IMR-90 (cell line): ENCODE measurements at regions not wholly inside any gene's neighbourhood (a gene's known extent, or its start where the extent isn't known, plus 50 kb on each side); places are given as distances from the start of the nearest gene placed in this dataset.

Experiments
- ATAC-seq: fragments of 200-7000 bp; cut with Tn5 transposase; 2 replicates; pipeline ENCODE4 v1.9.1; 2020; ENCODE audit warnings: low read depth, mild to moderate bottlenecking, moderate library complexity
- BruUV-seq: library from RNA; stranded (reverse); fragments of 400-500 nt; replicated peaks from 2 replicates; lab custom pipeline; 2021; lab: Mats Ljungman, UMichigan
- CTCF ChIA-PET: fragments of 300-600 bp; formaldehyde crosslinking; extraction: SDS; loops from one replicate; lab custom pipeline; 2021; ENCODE audit warnings: antibody characterized with exemption; lab: Yijun Ruan, JAX
- POLR2A ChIA-PET: fragments of 300-600 bp; sonication (Branson Sonifier 250); formaldehyde crosslinking; loops from one replicate; lab custom pipeline; 2022; ENCODE audit warnings: antibody characterized with exemption; ENCODE audit not compliant: unreplicated experiment; lab: Charles Lee
- DNase-seq: peaks from one replicate; pipeline ENCODE4 v3.0.0; 2013
- H2AFZ ChIP-seq: replicated peaks from 2 replicates; pipeline ENCODE3; 2013; ENCODE audit warnings: low read length, mild to moderate bottlenecking; ENCODE audit not compliant: poor library complexity
- H2AK5ac ChIP-seq: 2 replicates; pipeline ENCODE4 v1.6.1; 2013; ENCODE audit warnings: low read depth, low read length, inconsistent platforms
- H2AK9ac ChIP-seq: replicated peaks from 2 replicates; pipeline ENCODE3; 2013; ENCODE audit warnings: mild to moderate bottlenecking, low read depth, low read length, moderate library complexity; ENCODE audit not compliant: poor library complexity
- H2BK120ac ChIP-seq: 2 replicates; pipeline ENCODE4 v1.6.1; 2013; ENCODE audit warnings: low read depth, low read length, inconsistent platforms
- H2BK15ac ChIP-seq: 3 replicates; pipeline ENCODE4 v1.6.1; 2013; ENCODE audit warnings: low read depth, low read length, inconsistent platforms
- H2BK20ac ChIP-seq: 2 replicates; pipeline ENCODE4 v1.6.1; 2013; ENCODE audit warnings: low read depth, mild to moderate bottlenecking, inconsistent platforms, low read length, moderate library complexity
- H2BK5ac ChIP-seq: 2 replicates; pipeline ENCODE4 v1.6.1; 2013; ENCODE audit warnings: mild to moderate bottlenecking, low read depth, low read length, inconsistent platforms; ENCODE audit not compliant: poor library complexity, severe bottlenecking
- H3K14ac ChIP-seq: replicated peaks from 2 replicates; pipeline ENCODE4 v1.6.1; 2013; ENCODE audit warnings: low read depth, low read length, inconsistent platforms
- H3K18ac ChIP-seq: 2 replicates; pipeline ENCODE4 v1.6.1; 2013; ENCODE audit warnings: low read depth, low read length, control low read depth
- H3K23ac ChIP-seq: 2 replicates; pipeline ENCODE4 v1.6.1; 2013; ENCODE audit warnings: low read depth, low read length, inconsistent platforms
- H3K27ac ChIP-seq: 2 replicates; pipeline ENCODE4 v1.5.1; 2013; ENCODE audit warnings: mild to moderate bottlenecking, control low read depth, low read length; ENCODE audit not compliant: insufficient read depth
- H3K27me3 ChIP-seq: 2 replicates; pipeline ENCODE4 v1.6.1; 2013; ENCODE audit warnings: low read length; ENCODE audit not compliant: control insufficient read depth, insufficient read depth
- H3K36me3 ChIP-seq: 2 replicates; pipeline ENCODE4 v1.6.1; 2013; ENCODE audit warnings: low read length, mixed read lengths; ENCODE audit not compliant: control insufficient read depth, insufficient read depth
- H3K4ac ChIP-seq: 2 replicates; pipeline ENCODE4 v1.6.1; 2013; ENCODE audit warnings: low read depth, low read length, inconsistent platforms
- H3K4me1 ChIP-seq: 2 replicates; pipeline ENCODE4 v1.6.1; 2013; ENCODE audit warnings: low read length, mixed read lengths; ENCODE audit not compliant: control insufficient read depth, insufficient read depth
- H3K4me2 ChIP-seq: 2 replicates; pipeline ENCODE4 v1.6.1; 2013; ENCODE audit warnings: low read depth, mild to moderate bottlenecking, control low read depth, low read length, moderate library complexity
- H3K4me3 ChIP-seq: 2 replicates; pipeline ENCODE4 v1.5.1; 2013; ENCODE audit warnings: low read depth, mild to moderate bottlenecking, control low read depth, low read length, moderate library complexity; ENCODE audit not compliant: insufficient read depth
- H3K56ac ChIP-seq: 2 replicates; pipeline ENCODE4 v1.6.1; 2013; ENCODE audit warnings: low read length, inconsistent platforms; ENCODE audit not compliant: insufficient read depth; ENCODE audit errors: extremely low read depth
- H3K79me1 ChIP-seq, 2 experiments: 2 replicates each; pipeline ENCODE4 v1.6.1; 2013; ENCODE audit warnings: low read length in 2 of 2, inconsistent platforms in 1 of 2, low read depth in 1 of 2
- H3K9ac ChIP-seq: 2 replicates; pipeline ENCODE4 v1.6.1; 2013; ENCODE audit warnings: low read depth, low read length, control low read depth
- H3K9me1 ChIP-seq: 2 replicates; pipeline ENCODE4 v1.6.1; 2013; ENCODE audit warnings: low read length, inconsistent platforms; ENCODE audit not compliant: insufficient read depth
- H3K9me3 ChIP-seq: 2 replicates; pipeline ENCODE4 v1.6.1; 2013; ENCODE audit warnings: low read length; ENCODE audit not compliant: control insufficient read depth, insufficient read depth
- H4K20me1 ChIP-seq: 2 replicates; pipeline ENCODE4 v1.6.1; 2013; ENCODE audit warnings: low read length, inconsistent platforms; ENCODE audit not compliant: insufficient read depth
- H4K5ac ChIP-seq: 2 replicates; pipeline ENCODE4 v1.6.1; 2013; ENCODE audit warnings: mild to moderate bottlenecking, low read depth, low read length, control low read depth
- H4K8ac ChIP-seq, 2 experiments: 2 replicates each; pipeline ENCODE4 v1.6.1; 2013; ENCODE audit warnings: low read depth in 2 of 2, low read length in 2 of 2, control low read depth in 1 of 2, inconsistent platforms in 1 of 2
- H4K91ac ChIP-seq: 2 replicates; pipeline ENCODE4 v1.6.1; 2013; ENCODE audit warnings: low read depth, low read length, inconsistent platforms; ENCODE audit not compliant: insufficient read depth
- CHD1 ChIP-seq: IDR thresholded peaks from 2 replicates; pipeline ENCODE4 v1.6.1; 2012; ENCODE audit warnings: low read depth, low read length, improper control_type of control experiment
- FOS ChIP-seq: fragments of 150-350 bp; IDR thresholded peaks from 2 replicates; pipeline ENCODE4 v1.6.1; 2016; ENCODE audit warnings: low read depth, low read length
- MAZ ChIP-seq: IDR thresholded peaks from 2 replicates; pipeline ENCODE4 v1.6.1; 2012; ENCODE audit warnings: low read depth, mild to moderate bottlenecking, low read length, improper control_type of control experiment, moderate library complexity, borderline replicate concordance
- NFE2L2 ChIP-seq: fragments of 150-350 bp; IDR thresholded peaks from 2 replicates; pipeline ENCODE4 v1.6.1; 2016; ENCODE audit warnings: low read depth, mild to moderate bottlenecking, low read length
- POLR2A ChIP-seq: IDR thresholded peaks from 2 replicates; pipeline ENCODE4 v1.6.1; 2012; ENCODE audit warnings: mild to moderate bottlenecking, low read depth, low read length
- RAD21 ChIP-seq: IDR thresholded peaks from 2 replicates; pipeline ENCODE4 v1.6.1; 2012; ENCODE audit warnings: low read length, improper control_type of control experiment
- RCOR1 ChIP-seq: IDR thresholded peaks from 2 replicates; pipeline ENCODE4 v1.6.1; 2012; ENCODE audit warnings: mild to moderate bottlenecking, low read length, improper control_type of control experiment; ENCODE audit not compliant: insufficient replicate concordance
- RFX5 ChIP-seq: IDR thresholded peaks from 2 replicates; pipeline ENCODE4 v1.8.0; 2012; ENCODE audit warnings: low read depth, mild to moderate bottlenecking, low read length, moderate library complexity
- SMC3 ChIP-seq: fragments of 150-350 bp; IDR thresholded peaks from 2 replicates; pipeline ENCODE4 v1.6.1; 2016; ENCODE audit warnings: low read depth, mild to moderate bottlenecking, antibody characterized with exemption, low read length, moderate library complexity
- WGBS, 2 experiments: methylation state at CpG; one replicate each; pipeline versions ENCODE4 v1.1.5 to v1.1.7; 2013; ENCODE audit warnings: missing lambda C conversion rate in 2 of 2; ENCODE audit not compliant: insufficient read length in 1 of 2; ENCODE audit errors: extremely low coverage in 2 of 2; 5-methylcytosine and 5-hydroxymethylcytosine counted together
- dilution Hi-C: fragments of 300-500 bp; cut with HindIII; formaldehyde crosslinking; loops from one replicate; pipeline ENCODE4 v1.14.3; 2018; ENCODE audit warnings: low sequenced_read_pairs; ENCODE audit not compliant: unreplicated experiment
- in situ Hi-C: fragments of 300-500 bp; cut with MboI; formaldehyde crosslinking; loops from 3 replicates; pipeline ENCODE4 v1.14.3; 2019; ENCODE audit warnings: low sequenced_read_pairs, inconsistent platforms, mixed read lengths
- intact Hi-C: fragments of 100-400 bp; cut with micrococcal nuclease; formaldehyde crosslinking; loops from 2 replicates; pipeline ENCODE4 v1.10.0; 2022
- TF ChIP-seq, protein P1 (sequence below): fragments of 150-350 bp; IDR thresholded peaks from 2 replicates; pipeline ENCODE4 v1.6.1; 2017; ENCODE audit warnings: mild to moderate bottlenecking, antibody characterized with exemption, low read length, low read depth

DNA sequence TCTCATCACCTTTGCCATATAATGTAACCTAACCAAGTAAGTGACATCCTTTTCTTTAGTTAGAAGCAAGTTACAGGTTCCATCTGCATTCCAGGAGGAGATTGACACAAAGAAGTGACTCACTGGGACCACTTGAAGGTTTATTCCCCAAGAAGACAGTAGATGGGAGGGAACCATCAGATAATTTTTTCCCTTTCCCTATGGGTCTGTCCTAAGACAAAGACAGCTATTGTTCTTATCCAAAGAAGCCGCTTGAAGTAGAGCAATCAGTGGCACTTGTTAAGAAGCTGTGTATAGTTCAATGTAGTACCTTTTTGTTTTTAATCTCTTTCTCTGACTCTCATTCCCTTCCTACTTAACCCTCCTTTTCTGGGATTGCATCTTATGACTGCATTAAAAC is 139.9 kb upstream of the B3GALT2 start:
- H2BK120ac ChIP-seq, result peak overlapping the region; percentile 62; the same call in 1 of the 2 replicates
- H3K9me1 ChIP-seq, result no peaks in the 10 kb centered on the region
- no TSS peak for BruUV-seq
- no peak overlapping the region for H3K9ac ChIP-seq
- peaks cover 14% of the 10 kb centered on the region for H3K9me3 ChIP-seq
- no peaks in the 10 kb centered on the region for H3K36me3 ChIP-seq
- ATAC-seq, result no peak
- H3K79me1 ChIP-seq, result no peaks in the 10 kb centered on the region
- no peak overlapping the region for H3K27ac ChIP-seq
- no peak overlapping the region for H4K8ac ChIP-seq
- no peaks in the 10 kb centered on the region for H3K27me3 ChIP-seq
- H2AK5ac ChIP-seq, result no peak overlapping the region
- WGBS, 2 experiments, result no CpG with 5 or more reads among the region's 1 CpG
- no peak for DNase-seq
- intact Hi-C loops (no loop called here), in situ Hi-C loops (no loop called here), dilution Hi-C loops (no loop called here)
- 0 out of 2 replicates have a peak overlapping the region, but pooled peaks have one; percentile 75 for H3K14ac ChIP-seq
- POLR2A ChIA-PET, result no interaction called here
- H4K5ac ChIP-seq, result no peak overlapping the region
- H2BK15ac ChIP-seq, result 0 out of 3 replicates have a peak overlapping the region, but pooled peaks have one; percentile 53
- H2AK9ac ChIP-seq, result no peak overlapping the region
- H3K56ac ChIP-seq, result no peak overlapping the region
- no peak overlapping the region for H2AFZ ChIP-seq
- CTCF ChIA-PET, result interaction anchor here (1.0 kb wide), 1 partner anchor 143 kb away, joined by 4 read pairs; no protein-coding TSS in a partner anchor
- H3K4me1 ChIP-seq, result peaks cover 6% of the 10 kb centered on the region; the same call in 1 of the 2 replicates
- no peaks in the 10 kb centered on the region for H4K20me1 ChIP-seq
- H3K4me2 ChIP-seq, result no peak overlapping the region
- TF ChIP-seq RAD21 (no peak), POLR2A (no peak), MAZ (no peak), SMC3 (no peak), FOS (no peak), NFE2L2 (no peak), RCOR1 (no peak), CHD1 (no peak), RFX5 (no peak)
- TF ChIP-seq, protein P1, sequence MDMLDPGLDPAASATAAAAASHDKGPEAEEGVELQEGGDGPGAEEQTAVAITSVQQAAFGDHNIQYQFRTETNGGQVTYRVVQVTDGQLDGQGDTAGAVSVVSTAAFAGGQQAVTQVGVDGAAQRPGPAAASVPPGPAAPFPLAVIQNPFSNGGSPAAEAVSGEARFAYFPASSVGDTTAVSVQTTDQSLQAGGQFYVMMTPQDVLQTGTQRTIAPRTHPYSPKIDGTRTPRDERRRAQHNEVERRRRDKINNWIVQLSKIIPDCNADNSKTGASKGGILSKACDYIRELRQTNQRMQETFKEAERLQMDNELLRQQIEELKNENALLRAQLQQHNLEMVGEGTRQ, result no peak
- no peak overlapping the region for H3K18ac ChIP-seq
- H3K4ac ChIP-seq, result peak overlapping the region; percentile 67; the same call in 1 of the 2 replicates
- H3K23ac ChIP-seq, result no peak overlapping the region
- peak overlapping the region; percentile 40 for H2BK5ac ChIP-seq
- H4K91ac ChIP-seq, result peak overlapping the region; percentile 48
- H3K4me3 ChIP-seq, result no peak overlapping the region
- H2BK20ac ChIP-seq, result peak overlapping the region; percentile 61; the same call in 1 of the 2 replicates
